Kidney tubule cell (primary cell): ENCODE measurements at regions not wholly inside any gene's neighbourhood (a gene's known extent, or its start where the extent isn't known, plus 50 kb on each side); places are given as distances from the start of the nearest gene placed in this dataset.

Experiments used
- DNase-seq: peaks from one replicate; pipeline ENCODE4 v3.0.0-alpha.2; 2018; ENCODE audit warnings: low spot score

DNA sequence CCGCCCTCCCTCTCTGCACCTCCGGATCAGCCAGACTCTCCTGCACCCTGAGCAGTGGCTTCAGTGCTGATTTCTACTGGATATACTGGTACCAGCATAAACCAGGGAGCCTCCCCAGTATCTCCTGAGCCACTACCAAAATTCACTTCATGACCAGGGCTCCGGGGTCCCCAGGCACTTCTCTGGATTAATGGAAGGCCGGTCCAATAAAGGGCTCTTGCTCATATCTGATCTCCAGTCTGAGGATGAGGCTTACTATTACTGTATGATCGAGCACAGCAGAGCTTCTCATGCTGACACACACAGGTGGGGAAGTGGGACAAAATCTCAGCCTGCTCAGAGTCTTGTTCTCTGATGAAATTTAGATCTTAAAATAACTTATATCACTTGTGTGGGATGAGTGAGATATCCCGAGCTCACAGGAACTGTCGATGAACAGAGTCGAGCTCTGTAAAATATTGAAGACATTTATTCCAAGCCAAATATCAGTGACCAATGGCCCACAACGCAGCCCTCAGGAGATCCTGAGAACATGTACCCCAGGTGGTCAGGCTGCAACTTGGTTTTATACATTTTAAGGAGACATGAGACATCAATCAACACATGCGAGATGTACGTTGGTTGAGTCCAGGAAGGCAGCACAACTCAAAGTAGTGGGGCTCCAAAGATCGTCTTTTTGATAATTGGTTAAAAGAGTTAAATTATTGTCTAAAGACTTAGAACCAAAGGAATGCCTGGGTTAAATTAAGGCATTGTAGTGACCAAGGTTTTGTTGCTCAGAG is 93.0 kb upstream of the TOP3B start:
- no peak for DNase-seq

- peak; percentile 57 for DNase-seq
Observed at GRCh38 chr22:22074634-22075381, 92.2 kb upstream of the TOP3B start.

- no peak for DNase-seq
Observed at GRCh38 chr22:22073769-22074561, 91.4 kb upstream of the TOP3B start.

DNA sequence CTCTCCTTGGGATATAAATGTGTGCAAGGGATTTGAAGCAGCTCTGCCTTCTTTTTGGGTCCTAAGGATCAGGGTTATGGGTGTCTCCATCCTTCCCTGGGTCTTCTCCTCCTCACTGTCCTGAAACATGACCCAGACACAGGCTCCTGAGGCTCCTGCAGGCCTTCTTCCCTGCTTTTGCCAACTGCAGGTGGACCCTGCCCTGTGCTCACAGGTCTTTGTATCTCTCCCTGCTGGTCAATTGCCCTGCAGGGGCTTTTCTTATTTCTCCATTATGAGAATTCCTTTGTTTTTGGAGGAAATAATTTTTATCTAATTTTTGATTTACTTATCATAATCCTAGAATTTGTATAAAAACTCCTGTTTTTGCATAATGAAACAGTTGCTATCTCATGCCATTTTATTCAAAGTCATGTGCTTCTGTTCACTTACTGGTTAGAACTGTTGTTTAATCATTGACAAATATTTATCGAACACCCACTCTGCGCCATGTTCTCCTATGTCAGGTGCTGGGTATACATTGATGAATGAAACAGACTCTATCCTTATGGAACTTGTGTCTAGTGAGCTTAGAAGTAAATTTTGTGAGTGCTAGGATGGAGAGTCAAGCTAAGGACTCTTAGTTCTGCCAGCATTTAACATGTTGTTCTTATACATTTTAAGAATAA is 89.7 kb upstream of the TOP3B start:
- no peak for DNase-seq

- DNase-seq = no peak
Observed at GRCh38 chr22:22071455-22071854, 88.9 kb upstream of the TOP3B start.

DNA sequence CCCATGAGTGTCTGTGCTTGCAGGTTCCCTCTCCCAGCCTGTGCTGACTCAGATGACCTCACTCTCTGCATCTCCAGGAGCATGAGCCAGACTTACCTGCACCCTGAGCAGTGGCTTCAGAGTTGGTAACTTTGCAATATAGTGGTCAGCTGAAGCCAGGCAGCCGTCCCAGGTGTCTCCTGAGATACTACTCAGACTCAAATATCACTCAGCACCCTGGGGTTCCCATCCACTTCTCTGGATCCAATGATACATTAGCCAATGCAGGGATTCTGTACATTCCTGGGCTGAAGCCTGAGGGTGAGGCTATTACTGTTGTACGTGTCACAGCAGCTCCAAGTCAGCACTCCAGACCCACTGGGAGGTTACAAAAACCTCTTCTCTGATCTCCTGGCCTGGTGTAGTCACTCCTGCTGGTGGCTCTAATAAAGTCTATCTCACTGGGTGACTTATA is 87.8 kb upstream of the TOP3B start:
- peak; percentile 60 for DNase-seq

DNA sequence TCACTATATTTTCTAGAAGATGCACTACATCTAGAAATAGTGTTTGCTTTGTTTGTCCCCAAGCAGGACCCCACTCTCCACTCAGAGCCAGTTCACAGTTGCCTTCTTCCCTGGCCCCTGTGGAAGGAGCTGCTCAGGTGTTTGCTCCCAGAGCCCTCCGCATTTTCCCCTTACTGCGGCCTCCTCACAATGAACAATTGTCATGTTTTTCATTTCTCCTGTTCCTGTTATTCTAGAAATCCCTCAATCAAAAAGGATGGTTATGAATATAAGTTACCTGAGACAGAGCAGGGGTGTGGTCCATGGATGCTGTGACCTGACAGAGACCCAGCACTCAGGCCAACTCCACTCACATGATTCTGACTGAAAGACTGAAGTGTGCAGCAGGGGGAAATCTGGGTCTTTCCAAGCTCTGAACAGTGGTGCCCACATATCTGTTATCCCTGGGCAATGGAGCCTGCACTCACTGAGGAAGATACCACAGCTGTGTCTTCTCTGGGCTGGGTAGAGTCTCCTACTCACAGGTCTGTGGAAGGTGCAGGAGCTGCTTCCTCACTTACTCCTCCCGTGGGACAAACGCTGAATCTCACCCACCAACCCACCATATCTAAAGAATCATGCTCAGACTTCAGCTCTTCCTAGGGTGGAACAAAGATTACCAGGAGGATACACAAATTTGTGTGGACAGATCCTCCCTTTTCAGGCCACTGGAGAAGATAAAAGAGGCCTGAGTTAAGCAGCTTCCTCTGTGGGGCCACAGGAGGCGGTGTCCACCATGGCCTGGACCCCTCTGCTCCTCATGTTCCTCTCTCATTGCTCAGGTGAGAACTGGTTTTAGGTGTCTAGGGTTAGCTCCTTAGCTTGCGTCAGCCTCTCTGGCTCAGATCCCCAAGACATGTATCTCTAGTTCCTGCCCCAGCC is 87.1 kb upstream of the TOP3B start:
- no peak for DNase-seq

- DNase-seq = no peak
Observed at GRCh38 chr22:22068657-22069056, 86.1 kb upstream of the TOP3B start.

- no peak for DNase-seq
Observed at GRCh38 chr22:22068025-22068424, 85.4 kb upstream of the TOP3B start.

DNA sequence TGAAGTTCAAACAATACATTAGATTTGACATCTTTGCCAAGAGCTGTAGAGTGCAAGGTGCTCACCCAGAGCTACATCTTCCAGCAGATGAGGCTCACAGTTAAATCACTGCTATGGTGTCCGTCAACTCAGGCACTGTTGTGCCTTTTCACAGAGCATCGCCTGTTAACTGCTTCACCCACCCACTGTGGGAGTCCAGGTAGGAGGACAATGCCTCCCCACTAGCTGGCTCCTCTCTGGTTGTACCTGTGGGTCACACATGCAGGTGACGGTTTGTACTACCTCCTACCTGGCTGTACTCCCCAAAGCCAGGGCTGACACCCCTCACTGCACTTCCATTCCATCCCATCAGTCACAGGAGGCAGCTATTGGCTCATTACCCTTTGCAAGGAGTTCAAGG is 84.6 kb upstream of the TOP3B start:
- no peak for DNase-seq

DNA sequence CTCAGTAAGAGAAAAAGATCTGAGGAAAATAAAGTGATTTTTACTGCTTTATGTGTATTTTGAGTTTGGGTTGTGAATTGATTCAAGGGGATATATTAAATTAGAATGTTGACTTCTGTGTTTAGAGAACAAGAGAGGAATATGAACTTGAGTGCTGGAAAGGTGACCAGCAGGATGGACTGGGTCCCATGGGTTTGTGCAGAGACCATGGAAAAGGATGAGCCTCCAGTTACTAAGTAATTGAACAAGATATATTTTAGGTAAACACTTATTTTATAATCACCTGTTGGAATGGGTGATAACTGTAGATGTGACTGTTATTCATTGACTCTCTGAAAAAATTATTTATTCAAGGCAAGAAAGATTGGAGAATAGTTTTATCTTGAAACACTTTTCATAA is 82.0 kb upstream of the TOP3B start:
- no peak for DNase-seq

- no peak for DNase-seq
Observed at GRCh38 chr22:22062306-22062793, 79.8 kb upstream of the TOP3B start.

DNA sequence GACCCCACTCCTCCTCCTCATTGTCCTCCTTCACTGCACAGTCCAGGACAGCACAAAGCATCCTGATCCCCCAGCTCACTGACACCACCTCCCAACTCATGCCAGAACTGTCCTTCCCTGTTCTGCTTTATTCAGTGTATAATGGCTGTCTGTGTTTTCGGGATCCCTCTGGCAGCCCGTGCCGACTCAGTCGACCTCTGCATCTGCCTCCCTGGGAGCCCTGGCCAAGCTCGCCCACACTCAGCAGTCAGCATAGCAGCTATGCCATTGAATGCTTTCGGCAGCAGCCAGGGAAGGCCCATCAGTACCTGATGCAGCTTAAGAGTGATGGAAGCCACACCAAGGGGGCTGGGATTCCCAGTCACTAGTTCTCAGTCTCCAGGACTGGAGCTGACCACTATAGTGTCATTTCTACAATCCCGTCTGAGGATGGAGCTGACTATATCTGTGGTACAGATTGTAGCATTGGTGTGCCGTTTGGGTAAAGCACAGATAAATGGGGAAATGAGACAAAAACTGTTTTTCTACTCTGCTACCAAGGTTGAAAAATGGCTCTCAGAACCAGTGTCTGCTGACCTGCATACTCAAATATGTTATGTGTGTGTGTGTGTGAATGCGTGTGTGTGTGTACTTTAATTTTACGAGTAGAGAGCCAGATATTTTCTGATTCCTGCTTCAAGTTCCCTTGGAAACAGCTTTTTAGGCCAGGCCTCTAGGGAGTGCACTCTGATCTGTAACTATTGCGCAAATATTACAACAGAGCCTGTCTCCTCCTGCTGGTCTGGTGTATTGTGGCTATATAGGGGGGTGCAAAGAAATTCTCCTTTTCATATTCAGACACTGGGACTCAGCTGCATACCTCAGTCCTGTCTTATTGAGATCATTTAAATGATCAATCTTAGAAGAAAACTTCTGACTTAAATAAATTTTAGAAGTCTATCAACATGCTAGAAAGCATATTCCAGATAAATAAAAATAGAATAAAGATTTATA is 78.8 kb upstream of the TOP3B start:
- DNase-seq = no peak

DNA sequence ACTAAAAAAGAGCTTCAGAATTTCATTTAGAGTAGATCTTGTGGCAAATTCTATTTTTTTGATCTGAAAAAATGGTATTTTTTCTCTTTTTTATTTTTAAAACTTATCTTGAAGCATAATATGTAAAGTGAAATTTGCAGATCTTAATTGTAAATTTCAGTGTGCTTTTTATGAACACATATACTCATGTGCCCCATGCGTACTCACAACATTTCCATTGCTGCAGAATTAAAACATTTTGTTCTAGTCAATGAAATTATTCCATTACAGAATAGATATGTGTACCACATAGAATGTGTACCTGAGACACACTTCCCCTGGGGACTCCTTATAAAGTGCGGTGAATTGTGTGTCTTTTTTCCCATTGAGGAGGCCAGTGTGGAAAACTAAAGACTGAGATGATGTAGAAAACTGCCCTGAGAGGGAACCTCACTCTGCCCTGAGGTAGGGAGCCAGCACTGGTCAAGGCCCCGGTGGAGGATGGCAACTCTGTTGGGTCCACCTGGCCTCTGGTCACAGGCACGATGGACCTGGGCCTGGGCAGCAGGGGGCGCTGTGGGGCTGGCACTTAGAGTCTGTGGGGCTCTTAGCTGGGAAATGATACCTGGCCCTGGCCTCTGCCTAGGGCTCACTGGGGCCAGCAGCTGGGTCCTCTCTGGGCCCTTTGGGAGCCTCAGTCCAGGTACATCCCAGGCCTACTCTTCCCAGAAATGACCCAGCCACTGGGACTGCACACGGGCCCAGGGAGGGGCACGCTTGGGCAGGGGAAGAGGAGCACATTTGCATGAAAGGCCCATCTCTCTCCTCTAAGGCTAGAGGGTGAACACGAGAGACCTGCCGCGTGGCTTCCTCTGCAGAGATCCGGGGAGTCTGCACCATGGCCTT is 77.9 kb upstream of the TOP3B start:
- peak; percentile 60 for DNase-seq

GRCh38 chr22:22059291-22060002 is 76.9 kb upstream of the TOP3B start:
- DNase-seq = no peak

- DNase-seq = no peak
Observed at GRCh38 chr22:22058633-22059290, 76.2 kb upstream of the TOP3B start.

- DNase-seq = no peak
Observed at GRCh38 chr22:22057617-22058378, 75.2 kb upstream of the TOP3B start.
